ENCODE measurements at regions not wholly inside any gene's neighbourhood (a gene's known extent, or its start where the extent isn't known, plus 50 kb on each side); places are given as distances from the start of the nearest gene placed in this dataset.

DNA sequence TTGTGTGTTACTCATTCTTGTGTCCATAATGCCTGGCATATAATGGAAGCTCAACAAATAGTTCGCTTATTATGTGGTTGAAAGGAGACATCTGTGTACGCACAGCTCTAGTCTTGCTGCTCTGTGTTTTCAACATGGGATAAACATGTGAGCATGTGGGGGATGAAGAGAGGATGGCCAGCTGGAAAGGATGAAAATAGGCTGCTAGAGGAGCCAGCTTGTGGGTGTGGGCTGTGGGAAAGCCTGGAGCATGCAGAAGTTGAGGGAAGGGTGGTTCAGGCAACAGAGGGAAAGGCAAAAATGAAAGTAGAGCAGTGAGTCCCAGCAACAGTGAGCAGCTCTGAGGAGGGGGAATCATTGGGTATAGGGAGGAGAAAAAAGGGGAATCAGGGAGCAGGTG is 324.6 kb upstream of the CDH11 start:
- no peak for DNase-seq

- DNase-seq: no peak
Observed at GRCh38 chr16:65445313-65446260, 323.7 kb upstream of the CDH11 start.

DNA sequence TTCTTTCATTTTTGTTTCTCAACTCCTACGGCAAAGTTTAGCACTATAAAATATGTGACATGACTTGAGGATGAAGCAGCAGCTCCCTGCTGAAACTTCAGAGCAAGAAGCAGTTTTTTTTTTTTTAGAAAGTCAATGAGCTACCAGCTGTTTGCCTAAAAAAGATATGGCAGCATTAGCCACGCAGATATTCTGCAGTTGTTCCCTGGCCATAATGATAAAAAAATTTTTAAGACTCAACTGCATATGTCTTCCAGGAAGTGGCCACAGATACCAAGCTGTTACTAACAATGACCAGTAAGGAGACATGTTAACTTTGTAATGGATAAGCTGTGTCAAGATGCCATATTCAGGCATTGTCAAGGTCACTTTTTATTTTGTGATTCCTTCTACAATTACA is 319.6 kb upstream of the CDH11 start:
- no peak for DNase-seq

DNA sequence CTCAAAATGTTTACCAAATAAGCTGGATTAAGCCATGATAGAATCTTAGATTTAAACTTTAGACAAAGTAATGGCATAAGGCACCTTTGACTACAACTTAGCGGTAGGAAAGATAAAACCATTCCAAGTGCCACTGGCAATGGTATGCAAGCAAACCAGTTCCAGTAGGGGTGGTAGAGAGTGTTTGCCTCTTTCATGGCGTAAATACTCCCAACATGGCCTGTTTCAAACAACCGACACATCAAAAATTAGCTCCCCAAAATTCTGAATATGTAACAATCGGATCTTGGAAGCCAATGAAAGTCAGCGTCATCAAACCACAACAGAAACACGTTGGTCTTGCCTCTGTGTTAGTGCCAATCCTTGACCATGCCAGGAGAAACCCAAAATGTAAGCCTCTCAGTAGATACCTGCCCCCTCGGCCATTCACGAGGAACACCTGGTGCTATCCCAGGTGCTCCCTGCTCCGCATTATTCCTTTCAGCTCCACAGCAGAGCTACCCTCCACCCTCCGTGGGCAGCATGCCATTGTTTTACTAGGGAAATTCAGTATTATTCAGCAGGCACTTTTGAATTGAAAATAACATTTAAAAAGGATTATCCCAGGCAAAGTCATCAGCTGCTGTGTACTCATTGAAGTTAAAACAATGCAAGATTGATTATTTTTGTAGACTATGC is 307.8 kb upstream of the CDH11 start:
- no peak for DNase-seq

- no peak for DNase-seq
Observed at GRCh38 chr16:65426484-65426883, 304.6 kb upstream of the CDH11 start.

DNA sequence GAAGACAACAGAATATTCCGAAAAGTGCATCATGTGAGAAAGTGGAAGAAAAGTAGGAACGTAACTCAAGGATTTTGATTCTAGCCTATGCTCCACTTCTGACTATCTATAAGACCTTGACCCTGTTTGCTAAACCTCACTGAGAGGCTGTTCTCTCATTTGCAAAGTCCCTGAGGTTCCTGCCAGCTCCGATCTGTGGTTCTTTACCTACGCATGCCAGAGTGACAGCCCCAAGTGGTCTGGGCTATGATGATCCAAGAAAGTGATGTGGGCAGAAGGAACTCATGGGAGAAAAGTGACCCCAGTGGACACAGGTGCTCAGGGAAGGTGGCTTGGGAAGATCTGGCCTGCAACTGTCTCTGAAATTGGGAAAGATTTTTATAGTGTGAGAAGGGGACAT is 301.1 kb upstream of the CDH11 start:
- no peak for DNase-seq

DNA sequence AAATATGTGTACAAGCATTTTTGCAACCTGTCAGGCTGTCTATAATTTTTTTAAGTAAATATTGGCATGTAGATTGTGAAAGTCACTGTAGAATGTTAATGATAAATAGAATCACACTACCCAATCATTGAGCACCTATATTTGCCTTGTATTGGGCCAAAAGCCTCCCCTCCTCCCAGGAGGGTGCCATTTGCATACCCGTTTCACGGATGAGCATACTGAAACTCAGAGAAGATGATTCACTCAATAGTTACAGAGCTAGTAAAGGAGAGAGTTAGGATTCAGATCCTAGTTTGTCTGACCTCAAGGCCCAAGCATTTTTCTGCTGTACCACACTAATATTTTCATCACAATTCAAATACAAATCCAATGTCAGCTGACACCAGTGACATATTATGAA is 299.7 kb upstream of the CDH11 start:
- no peak for DNase-seq

DNA sequence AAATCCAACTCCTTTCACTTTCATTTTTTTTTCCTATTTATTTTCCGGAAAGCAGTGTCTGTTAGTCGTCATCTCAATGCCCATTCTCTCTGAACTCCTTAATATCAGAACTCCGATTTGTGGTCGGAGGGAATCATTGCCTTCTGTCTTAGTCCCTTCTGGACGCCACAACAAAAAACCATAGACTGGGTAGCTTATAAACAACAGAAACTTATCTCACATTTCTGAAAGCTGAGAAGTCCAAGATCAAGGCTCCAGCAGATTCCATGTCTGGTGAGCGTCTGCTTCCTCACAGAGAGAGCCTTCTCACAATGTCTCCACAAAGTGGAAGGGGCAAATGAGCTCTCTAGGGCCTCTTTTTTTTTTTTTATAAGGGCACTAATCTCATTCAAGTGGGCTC is 296.6 kb upstream of the CDH11 start:
- no peak for DNase-seq

GRCh38 chr16:65415460-65415859 is 293.6 kb upstream of the CDH11 start:
- DNase-seq: no peak

GRCh38 chr16:65414284-65414984 is 292.6 kb upstream of the CDH11 start:
- no peak for DNase-seq

DNA sequence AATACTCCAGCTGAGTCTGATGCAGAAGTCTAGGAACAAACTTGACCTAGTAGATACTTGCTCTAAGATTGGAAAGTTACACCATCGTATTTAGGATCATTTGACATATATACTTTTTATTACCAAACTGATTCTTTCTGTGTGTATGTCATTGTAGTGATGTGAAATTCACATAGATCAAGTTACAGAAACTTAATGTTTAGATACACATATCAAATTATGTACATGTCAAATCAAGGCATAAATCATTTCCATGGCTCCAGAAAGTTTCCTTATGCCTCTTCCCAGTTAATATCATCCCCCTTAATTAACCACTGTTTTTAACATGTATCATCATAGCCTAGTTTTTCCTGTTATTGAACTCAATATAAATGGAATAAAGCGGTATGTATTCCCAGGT is 292.0 kb upstream of the CDH11 start:
- DNase-seq: no peak

- no peak for DNase-seq
Observed at GRCh38 chr16:65410801-65411200, 288.9 kb upstream of the CDH11 start.

GRCh38 chr16:65409510-65409909 is 287.6 kb upstream of the CDH11 start:
- DNase-seq: no peak

GRCh38 chr16:65406933-65407332 is 285.1 kb upstream of the CDH11 start:
- DNase-seq: no peak

GRCh38 chr16:65406116-65406515 is 284.3 kb upstream of the CDH11 start:
- no peak for DNase-seq

- DNase-seq: no peak
Observed at GRCh38 chr16:65394281-65394680, 272.4 kb upstream of the CDH11 start.

- DNase-seq: no peak
Observed at GRCh38 chr16:65392806-65393565, 271.1 kb upstream of the CDH11 start.

DNA sequence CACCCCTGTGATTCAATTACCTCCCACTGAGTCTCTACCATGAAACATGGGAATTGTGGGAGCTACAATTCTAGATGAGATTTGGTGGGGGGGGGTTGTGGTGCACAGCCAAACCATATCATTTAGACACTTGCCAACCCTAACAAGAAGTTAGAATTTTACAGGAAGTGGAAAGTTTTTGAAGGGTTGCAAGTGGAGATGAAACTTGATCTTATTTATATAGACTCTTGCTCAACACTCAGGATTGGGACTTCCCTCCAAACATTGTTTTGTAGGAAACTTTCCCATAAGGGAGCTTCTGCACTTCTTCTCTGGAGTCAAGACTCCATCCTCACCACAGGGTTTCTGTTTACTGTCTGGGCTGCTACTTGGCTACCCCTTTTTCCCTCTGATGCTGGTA is 266.7 kb upstream of the CDH11 start:
- DNase-seq: no peak

GRCh38 chr16:65386672-65387071 is 264.8 kb upstream of the CDH11 start:
- no peak for DNase-seq

GRCh38 chr16:65384441-65384840 is 262.6 kb upstream of the CDH11 start:
- DNase-seq: no peak

DNA sequence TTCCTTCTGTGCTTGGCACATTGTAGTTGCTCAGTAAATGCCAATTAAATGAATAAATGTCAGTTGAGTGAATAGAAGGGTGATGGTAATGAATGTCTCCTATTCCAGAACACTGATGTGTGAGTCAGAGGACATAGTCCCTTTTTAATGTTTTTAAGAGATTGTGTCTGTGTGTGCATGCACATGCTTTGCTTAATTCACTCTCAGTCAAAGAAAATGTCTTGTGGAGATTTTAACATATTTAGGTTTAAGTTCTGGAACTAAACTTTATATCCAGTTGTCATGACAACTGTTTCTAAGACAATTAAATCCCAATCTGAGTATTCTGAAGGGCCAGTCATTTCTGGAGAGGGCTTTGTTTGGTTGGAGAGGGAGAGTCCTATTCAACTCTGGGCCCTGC is 255.3 kb upstream of the CDH11 start:
- no peak for DNase-seq

DNA sequence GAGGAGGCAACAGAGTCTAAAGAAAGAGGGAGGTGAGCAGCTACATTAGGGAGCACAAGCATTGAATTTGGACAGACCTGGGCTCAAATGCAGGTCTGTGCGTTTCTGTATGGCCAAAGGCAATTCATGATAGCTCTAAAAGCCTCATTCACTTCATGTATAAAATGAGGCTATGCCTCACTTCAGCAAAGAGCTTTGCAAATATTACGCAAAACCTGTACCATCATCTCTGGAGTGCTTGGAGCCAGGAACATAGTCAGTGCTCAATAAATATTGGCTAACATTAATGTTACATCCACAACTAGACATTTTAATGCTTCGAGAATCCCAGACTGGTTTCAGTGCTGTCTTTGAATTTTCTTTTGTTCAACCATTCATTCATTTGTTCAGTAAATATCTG is 254.7 kb upstream of the CDH11 start:
- no peak for DNase-seq

GRCh38 chr16:65375651-65376050 is 253.8 kb upstream of the CDH11 start:
- DNase-seq: no peak
